ENCODE measurements at regions not wholly inside any gene's neighbourhood (a gene's known extent, or its start where the extent isn't known, plus 50 kb on each side); places are given as distances from the start of the nearest gene placed in this dataset.
"Not testable (repeated sequence)": the region's sequence is repeated elsewhere in the genome, so short reads cannot be mapped to it uniquely, and the experiment has no call there.

DNA sequence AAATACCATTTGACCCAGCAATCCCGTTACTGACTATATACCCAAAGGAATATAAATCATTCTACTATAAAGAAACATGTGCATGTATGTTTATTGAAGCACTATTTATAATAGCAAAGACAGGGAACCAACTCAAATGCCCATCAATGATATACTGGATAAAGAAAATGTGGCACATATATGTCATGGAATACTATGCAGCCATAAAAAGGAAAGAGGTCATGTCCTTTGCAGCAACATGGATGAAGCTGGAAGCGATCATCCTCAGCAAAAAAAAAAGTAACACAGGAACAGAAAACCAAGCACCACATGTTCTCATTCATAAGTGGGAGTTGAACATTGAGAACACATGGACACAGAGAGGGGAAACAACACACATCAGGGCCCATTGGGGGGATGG lies 99.9 kb upstream of the THUMPD2 start:
- H3K27ac Mint-ChIP-seq, H3K27me3 Mint-ChIP-seq, H3K36me3 Mint-ChIP-seq, H3K4me1 Mint-ChIP-seq: not testable (repeated sequence)
- Mint-ChIP-seq H3K9me3 (peaks cover 4 to 11% (median 6%) of the 10 kb centered on the region in 3 donors), H3K4me3 (peak overlapping the region in 1 of 4 donors; percentile 51)

DNA sequence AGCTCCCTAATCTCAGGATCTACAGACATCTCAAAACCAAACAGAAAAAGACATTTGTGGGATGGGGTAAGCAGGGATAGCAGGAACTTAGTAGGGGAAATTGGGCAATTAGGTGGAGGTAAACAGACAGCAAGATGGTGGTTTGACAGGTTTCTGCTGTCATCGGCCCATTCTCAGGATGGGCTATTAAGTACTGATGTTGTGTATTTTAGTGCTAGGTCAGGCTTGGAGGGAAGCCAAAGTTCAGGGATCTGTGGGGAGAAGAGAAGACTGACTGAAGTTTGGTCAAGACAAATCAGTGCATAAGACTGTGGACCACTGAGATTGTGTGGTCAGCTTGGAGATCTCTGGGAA lies 96.8 kb upstream of the THUMPD2 start:
- no peaks in the 10 kb centered on the region for H3K4me1 Mint-ChIP-seq
- no peaks in the 10 kb centered on the region for H3K36me3 Mint-ChIP-seq
- no peak overlapping the region for H3K27ac Mint-ChIP-seq
- H3K27me3 Mint-ChIP-seq, result peaks cover 4% of the 10 kb centered on the region
- no peak overlapping the region for H3K4me3 Mint-ChIP-seq
- peaks cover 4 to 11% (median 6%) of the 10 kb centered on the region in 3 donors for H3K9me3 Mint-ChIP-seq

DNA sequence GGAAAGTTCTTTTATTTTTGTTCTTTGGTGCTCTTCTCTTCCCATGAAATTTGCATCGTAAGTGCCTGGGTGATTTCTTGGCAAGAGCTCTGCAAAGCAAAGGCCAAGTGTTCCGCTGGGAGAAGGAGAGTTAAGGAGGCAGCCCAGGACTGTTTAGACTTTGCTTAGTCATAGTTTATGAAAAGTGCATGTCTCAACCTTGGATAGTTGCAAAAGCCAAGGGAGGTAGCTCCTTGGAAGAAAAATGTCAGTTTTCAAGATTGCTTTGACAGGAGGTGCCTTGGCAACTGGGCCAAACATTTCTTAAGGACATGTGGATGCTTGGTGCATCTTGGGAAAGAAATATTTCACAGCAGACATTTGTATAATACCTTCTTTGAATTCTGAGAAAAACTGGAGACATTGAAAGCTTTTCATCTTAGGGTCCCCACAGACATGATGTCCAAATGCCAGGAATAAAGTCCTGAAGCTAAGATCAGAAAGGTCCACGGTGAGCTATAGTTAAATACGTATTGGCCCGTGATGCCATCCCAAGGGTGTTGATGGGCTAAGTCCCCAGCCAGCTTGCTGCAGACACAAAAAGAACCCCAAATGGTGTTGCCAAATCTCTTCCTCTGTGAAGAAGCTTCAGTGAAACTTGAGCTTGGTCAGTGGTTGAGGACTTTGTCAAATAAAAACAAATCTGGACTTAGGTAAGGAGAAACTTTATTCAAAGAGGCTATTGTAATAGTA lies 96.3 kb upstream of the THUMPD2 start:
- H3K36me3 Mint-ChIP-seq, result no peaks in the 10 kb centered on the region
- no peaks in the 10 kb centered on the region for H3K4me1 Mint-ChIP-seq
- peaks cover 4% of the 10 kb centered on the region for H3K27me3 Mint-ChIP-seq
- H3K27ac Mint-ChIP-seq, result no peak overlapping the region
- no peak overlapping the region for H3K4me3 Mint-ChIP-seq
- H3K9me3 Mint-ChIP-seq, result peaks cover 2 to 6% (median 4%) of the 10 kb centered on the region in 3 donors

DNA sequence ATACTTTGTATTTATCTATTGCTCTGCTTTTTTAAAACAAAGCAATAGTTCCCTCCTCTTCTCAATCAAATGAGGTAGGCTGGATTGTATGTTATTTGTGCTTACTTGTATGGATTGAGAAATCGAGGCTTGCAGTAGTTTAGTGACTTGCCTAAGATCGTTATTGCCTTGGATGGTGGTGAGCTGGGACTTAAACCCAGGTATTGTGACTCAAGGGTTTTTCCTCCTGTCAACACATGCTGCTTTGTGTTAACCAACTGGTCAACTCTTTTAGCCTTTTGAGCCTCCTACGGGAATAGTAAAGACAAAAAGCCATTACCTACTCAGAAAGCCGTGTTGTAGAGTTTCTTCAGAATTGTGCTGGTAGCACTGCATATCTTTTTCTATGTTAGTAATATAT lies 95.2 kb upstream of the THUMPD2 start:
- Mint-ChIP-seq H3K4me1 (no peaks in the 10 kb centered on the region), H3K4me3 (no peak overlapping the region), H3K9me3 (peaks cover 2 to 4% (median 4%) of the 10 kb centered on the region in 3 donors), H3K36me3 (no peaks in the 10 kb centered on the region), H3K27me3 (peaks cover 6% of the 10 kb centered on the region), H3K27ac (no peak overlapping the region)

DNA sequence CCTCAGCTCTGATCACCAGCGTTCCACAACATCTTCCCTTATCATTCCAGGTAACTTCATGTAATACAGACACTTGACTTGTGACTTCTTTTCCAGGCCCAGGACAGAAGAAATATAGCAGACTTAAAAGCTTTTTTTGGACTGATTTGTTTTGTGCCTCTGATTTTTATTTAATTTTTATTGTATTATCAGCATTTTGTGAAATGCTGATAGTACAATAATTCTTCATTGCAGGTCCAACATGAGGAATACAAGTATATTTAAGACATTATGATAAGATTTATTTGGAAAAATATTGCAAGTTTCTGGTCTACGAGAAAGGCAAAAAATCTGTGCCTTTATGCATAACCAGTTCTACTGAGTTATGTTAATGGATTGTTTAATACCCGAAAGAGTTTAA lies 94.5 kb upstream of the THUMPD2 start:
- Mint-ChIP-seq H3K4me1 (no peaks in the 10 kb centered on the region), H3K36me3 (no peaks in the 10 kb centered on the region), H3K9me3 (peaks cover 0 to 4% (median 2%) of the 10 kb centered on the region in 3 donors), H3K4me3 (no peak overlapping the region), H3K27ac (no peak overlapping the region), H3K27me3 (peaks cover 5% of the 10 kb centered on the region)

DNA sequence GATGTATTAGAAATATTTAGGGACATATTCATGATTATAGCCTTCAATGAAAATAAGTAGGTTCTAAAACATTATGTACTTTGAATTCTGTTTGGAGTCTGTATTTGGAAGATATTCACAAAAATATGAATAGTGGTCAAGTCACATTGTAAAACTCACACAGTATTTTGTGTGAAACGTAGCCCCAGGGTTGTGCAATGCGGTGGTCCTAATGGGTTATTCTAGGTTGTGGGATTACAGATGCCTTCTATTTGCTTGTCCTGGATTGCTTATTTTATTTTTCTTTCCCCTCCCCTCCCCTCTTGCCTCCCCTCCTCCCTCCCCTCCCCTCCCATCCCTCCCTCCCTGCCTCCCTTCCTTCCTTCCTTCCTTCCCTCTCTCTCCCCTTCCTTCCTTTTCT lies 93.7 kb upstream of the THUMPD2 start:
- H3K4me1 Mint-ChIP-seq, result no peaks in the 10 kb centered on the region
- H3K4me3 Mint-ChIP-seq, result no peak overlapping the region
- peaks cover 2% of the 10 kb centered on the region for H3K27me3 Mint-ChIP-seq
- H3K27ac Mint-ChIP-seq, result no peak overlapping the region
- peaks cover 0 to 2% (median 0%) of the 10 kb centered on the region in 3 donors for H3K9me3 Mint-ChIP-seq
- no peaks in the 10 kb centered on the region for H3K36me3 Mint-ChIP-seq

DNA sequence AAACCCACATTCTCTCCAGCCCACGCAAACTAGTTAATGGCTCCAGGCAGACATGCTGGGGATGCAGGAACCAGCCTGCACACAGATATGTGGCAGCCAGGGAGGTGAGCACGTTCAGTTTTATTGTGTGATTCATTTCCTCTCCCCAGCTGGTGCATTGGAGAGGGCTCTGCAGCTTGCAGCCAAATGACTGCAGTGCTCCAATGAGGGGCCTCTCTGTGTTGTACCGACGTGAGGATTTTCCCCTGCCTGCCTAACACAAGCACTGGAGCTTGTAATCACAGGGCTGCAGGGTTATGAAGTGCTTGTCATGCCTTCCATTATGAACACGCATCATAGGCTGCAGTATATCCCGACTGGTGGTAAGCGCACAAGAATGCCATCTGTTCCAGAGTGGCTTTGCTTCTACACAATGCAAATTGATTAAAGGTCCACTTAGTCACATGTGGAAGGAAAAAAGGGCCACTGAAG lies 92.3 kb upstream of the THUMPD2 start:
- Mint-ChIP-seq H3K4me3 (no peak overlapping the region), H3K9me3 (no peaks in the 10 kb centered on the region), H3K36me3 (no peaks in the 10 kb centered on the region), H3K27ac (no peak overlapping the region), H3K27me3 (peaks cover 2% of the 10 kb centered on the region), H3K4me1 (no peaks in the 10 kb centered on the region)

DNA sequence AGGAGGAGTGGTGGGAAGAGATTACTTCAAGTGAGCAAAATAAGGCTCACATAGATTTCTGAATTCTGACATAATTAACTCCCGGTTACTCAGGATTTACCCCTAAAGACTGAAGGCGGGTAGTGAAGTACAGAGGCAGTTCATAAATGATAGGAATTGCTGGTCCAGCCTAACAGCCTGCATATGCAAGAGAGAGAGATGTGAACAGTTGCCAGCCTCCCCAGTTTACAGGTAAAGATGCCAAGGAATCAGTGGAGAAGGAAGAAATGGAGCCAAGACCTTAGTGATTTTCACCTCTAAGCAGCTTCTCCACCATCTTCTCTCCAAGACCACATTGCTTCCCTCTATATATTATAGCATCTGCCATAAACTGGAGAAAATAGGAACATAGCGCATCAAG lies 91.8 kb upstream of the THUMPD2 start:
- no peaks in the 10 kb centered on the region for H3K4me1 Mint-ChIP-seq
- H3K9me3 Mint-ChIP-seq, result no peaks in the 10 kb centered on the region
- H3K27ac Mint-ChIP-seq, result no peak overlapping the region
- no peaks in the 10 kb centered on the region for H3K36me3 Mint-ChIP-seq
- peaks cover 2% of the 10 kb centered on the region for H3K27me3 Mint-ChIP-seq
- H3K4me3 Mint-ChIP-seq, result no peak overlapping the region

DNA sequence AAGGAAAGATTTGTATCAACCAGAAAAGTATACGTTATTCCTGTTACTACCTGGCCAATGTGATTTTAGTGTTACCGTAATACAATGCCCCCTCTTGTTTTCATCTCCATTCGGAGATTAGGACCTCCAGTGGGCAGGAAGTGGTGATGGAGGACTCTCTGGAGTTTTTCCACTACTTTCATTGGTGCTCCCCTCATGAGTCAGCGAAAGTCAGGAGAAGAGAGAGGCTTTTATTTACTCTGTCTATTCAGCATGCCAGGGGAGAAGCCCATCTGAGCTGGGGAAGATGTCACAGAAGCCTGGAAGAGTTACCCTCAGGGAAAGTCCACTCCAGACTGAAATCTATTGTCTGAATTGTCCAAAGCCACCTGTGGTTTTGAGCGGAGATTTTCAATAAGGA lies 88.2 kb upstream of the THUMPD2 start:
- Mint-ChIP-seq H3K4me3 (no peak overlapping the region), H3K36me3 (no peaks in the 10 kb centered on the region), H3K4me1 (no peaks in the 10 kb centered on the region), H3K27ac (no peak overlapping the region), H3K9me3 (peaks cover 0 to 6% (median 5%) of the 10 kb centered on the region in 3 donors), H3K27me3 (peaks cover 2% of the 10 kb centered on the region)

DNA sequence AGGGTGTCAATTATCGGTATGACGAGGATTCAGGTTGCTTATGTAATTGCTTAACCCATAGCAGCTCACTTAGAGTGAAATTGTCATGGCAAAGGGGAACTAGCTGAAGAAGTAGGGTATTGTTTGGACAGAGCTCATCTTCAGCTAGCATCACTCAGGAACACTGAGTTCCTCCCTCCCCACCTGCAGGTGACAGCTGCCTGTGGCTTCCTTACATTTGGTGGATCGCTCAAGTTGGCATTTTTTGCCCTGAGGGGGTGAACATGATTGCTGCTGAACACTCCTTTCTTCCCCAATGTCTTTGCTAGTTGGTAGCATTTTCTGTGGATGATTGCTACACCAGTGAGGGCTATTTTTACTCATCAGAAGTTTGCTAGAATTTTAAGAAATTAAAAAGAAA lies 86.7 kb upstream of the THUMPD2 start:
- H3K4me1 Mint-ChIP-seq, result no peaks in the 10 kb centered on the region
- peaks cover 0 to 10% (median 5%) of the 10 kb centered on the region in 3 donors for H3K9me3 Mint-ChIP-seq
- peaks cover 2% of the 10 kb centered on the region for H3K27me3 Mint-ChIP-seq
- H3K4me3 Mint-ChIP-seq, result no peak overlapping the region
- H3K36me3 Mint-ChIP-seq, result no peaks in the 10 kb centered on the region
- H3K27ac Mint-ChIP-seq, result no peak overlapping the region

DNA sequence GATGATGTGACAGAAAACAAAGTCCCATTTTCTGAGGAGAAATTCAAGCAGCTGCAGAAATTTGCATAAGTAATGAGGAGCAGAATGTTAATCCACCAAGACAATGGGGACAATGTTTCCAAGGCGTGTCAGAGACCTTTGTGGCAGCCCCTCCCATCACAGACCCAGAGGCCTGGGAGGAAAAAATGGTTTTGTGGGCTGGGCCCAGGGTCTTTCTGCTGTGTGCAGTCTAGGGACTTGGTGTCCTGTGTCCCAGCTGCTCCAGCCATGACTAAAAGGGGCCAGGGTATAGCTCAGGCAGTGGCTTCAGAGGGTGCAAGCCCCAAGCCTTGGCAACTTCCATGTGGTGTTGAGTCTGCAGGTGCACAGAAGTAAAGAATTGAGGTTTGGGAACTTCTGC lies 84.6 kb upstream of the THUMPD2 start:
- H3K36me3 Mint-ChIP-seq, H3K27ac Mint-ChIP-seq, H3K4me3 Mint-ChIP-seq, H3K4me1 Mint-ChIP-seq, H3K27me3 Mint-ChIP-seq: not testable (repeated sequence)
- H3K9me3 Mint-ChIP-seq, result peaks cover 0 to 10% (median 5%) of the 10 kb centered on the region in 3 donors

DNA sequence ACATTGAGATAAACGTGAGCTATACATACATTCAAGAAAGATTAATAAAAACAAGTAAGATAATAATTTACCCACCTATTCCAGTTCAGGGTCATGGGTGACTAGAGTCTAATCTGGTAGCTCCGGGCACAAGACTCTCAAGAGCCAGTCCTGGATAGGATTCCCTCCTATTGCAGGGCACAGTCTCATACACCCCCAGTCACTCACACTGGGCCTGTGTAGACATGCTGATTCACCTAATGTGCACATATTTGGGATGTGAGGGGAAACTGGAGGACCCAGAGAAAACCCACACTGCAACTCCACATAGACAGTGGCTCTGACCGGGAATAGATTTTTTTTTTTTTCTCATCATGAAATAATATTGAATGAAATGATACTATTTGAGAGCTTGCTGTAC lies 81.5 kb upstream of the THUMPD2 start:
- no peak overlapping the region for H3K4me3 Mint-ChIP-seq
- no peak overlapping the region for H3K27ac Mint-ChIP-seq
- no peaks in the 10 kb centered on the region for H3K27me3 Mint-ChIP-seq
- H3K9me3 Mint-ChIP-seq, result peaks cover 0 to 10% (median 5%) of the 10 kb centered on the region in 3 donors
- H3K4me1 Mint-ChIP-seq, result no peaks in the 10 kb centered on the region
- H3K36me3 Mint-ChIP-seq, result no peaks in the 10 kb centered on the region

DNA sequence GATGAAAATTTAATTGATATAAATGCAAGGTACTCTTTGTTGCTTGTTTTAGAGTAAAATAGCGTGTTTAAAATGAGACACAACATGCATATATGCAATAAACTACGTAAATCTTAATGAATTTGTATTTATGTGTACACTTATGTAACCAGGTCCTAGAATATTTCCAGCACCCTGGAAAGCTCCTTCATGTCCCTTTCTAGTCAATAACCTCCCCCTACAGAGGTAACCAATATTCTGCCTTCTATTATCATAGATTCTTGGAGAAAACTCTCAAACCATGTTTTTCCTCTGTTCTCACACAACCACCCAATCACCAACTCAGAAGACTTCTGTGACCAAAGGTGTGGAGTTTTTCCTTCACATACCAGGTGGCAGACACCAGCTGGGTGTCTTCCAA lies 79.6 kb upstream of the THUMPD2 start:
- Mint-ChIP-seq H3K27me3 (peaks cover 2% of the 10 kb centered on the region), H3K4me3 (no peak overlapping the region), H3K27ac (no peak overlapping the region), H3K4me1 (peaks cover 0 to 4% (median 0%) of the 10 kb centered on the region in 3 donors), H3K9me3 (peaks cover 0 to 8% (median 5%) of the 10 kb centered on the region in 3 donors), H3K36me3 (no peaks in the 10 kb centered on the region)

DNA sequence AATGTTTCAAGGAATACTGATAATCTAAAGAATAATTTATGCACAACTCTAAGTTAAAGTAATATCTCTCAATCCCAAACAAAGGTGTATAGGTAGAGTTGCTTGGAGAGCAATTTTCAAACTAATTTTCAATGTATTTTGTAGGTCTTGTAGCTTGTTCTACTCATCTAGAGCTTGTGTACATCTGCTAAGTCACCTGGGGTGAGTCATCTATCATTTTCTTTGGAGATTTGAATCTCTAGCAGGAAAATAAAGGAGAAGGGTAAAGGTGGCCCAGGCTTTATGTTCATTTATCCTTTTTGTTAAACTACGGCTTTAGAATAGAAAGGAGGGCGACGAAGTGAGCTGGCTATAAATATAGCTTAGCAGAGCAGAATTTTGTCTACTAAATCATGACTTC lies 76.8 kb upstream of the THUMPD2 start:
- peaks cover 6% of the 10 kb centered on the region for H3K27me3 Mint-ChIP-seq
- H3K27ac Mint-ChIP-seq, result no peak overlapping the region
- no peaks in the 10 kb centered on the region for H3K36me3 Mint-ChIP-seq
- no peak overlapping the region for H3K4me3 Mint-ChIP-seq
- H3K9me3 Mint-ChIP-seq, result no peaks in the 10 kb centered on the region
- peaks cover 12 to 13% (median 13%) of the 10 kb centered on the region in 3 donors for H3K4me1 Mint-ChIP-seq

DNA sequence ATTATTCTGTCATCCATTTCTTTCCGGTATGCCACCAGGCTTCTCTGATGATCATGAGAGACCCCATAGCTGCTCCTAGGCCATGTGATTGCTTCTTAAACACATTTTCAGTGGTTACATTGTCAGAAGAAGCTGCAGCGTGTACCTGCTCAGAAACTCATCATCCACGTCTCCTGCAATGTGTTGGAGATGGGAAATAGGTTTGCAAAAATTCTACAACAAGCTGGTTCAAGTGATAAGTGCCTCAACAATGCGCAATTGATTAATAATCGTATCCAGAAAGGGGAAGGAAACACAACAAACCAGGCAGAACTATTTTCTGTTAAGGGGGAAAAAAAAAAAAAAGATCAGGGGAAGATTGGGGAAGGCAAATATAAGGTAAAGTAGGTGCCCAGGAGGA lies 75.7 kb upstream of the THUMPD2 start:
- H3K36me3 Mint-ChIP-seq, result no peaks in the 10 kb centered on the region
- H3K4me3 Mint-ChIP-seq, result no peak overlapping the region
- H3K27me3 Mint-ChIP-seq, result peaks cover 6% of the 10 kb centered on the region
- H3K27ac Mint-ChIP-seq, result no peak overlapping the region
- peaks cover 12 to 14% (median 13%) of the 10 kb centered on the region in 3 donors for H3K4me1 Mint-ChIP-seq
- H3K9me3 Mint-ChIP-seq, result no peaks in the 10 kb centered on the region

DNA sequence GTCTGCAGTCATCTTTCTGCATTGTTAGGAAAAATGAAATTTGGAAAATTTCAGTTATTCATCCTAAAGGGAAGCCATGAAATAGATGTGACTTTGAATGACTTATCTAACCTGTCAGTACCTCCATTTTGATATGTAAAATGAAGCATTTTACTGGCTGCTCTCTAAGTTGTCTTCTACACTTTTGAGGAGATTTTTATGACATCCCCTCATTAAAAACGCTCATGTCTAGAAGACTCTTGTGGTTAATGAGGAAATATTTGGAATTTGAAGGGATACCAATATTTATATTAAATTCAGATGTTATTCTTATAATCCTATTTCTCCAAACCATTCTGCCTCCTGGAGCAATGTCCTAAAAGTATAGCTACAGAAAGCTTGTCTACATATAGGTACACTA lies 73.8 kb upstream of the THUMPD2 start:
- Mint-ChIP-seq H3K4me3 (no peak overlapping the region), H3K27me3 (peaks cover 6% of the 10 kb centered on the region), H3K4me1 (peaks cover 13 to 14% (median 14%) of the 10 kb centered on the region in 3 donors), H3K9me3 (no peaks in the 10 kb centered on the region), H3K27ac (no peak overlapping the region), H3K36me3 (no peaks in the 10 kb centered on the region)

Measured in IgD-negative memory B cell (primary cell).